Keratinocyte (primary cell): ENCODE measurements at regions not wholly inside any gene's neighbourhood (a gene's known extent, or its start where the extent isn't known, plus 50 kb on each side); places are given as distances from the start of the nearest gene placed in this dataset.

Experiments used
- DNase-seq: peaks from one replicate; pipeline ENCODE4 v3.0.0-alpha.2; 2011; ENCODE audit warnings: low read depth, missing footprints, low spot score
- FAIRE-seq: peaks from 2 replicates; lab custom pipeline; 2011; peaks lifted over from hg19 to GRCh38; lab: Jason Lieb, UNC
- H2AFZ ChIP-seq: 2 replicates; pipeline ENCODE4 v1.6.0; 2012; ENCODE audit warnings: low read length, control low read depth, inconsistent platforms; ENCODE audit not compliant: control insufficient read depth
- H3K27ac ChIP-seq: 2 replicates; pipeline ENCODE4 v1.5.1; 2011; ENCODE audit warnings: low read length; ENCODE audit not compliant: control insufficient read depth, insufficient read depth
- H3K27me3 ChIP-seq: 3 replicates; pipeline ENCODE4 v1.6.0; 2011; ENCODE audit warnings: low read length; ENCODE audit not compliant: control insufficient read depth, insufficient read depth; ENCODE audit errors: extremely low read depth
- H3K36me3 ChIP-seq, 2 experiments: 2 replicates in 1 of 2; 3 replicates in 1 of 2; pipeline ENCODE4 v1.5.1; 2011; ENCODE audit warnings: low read length in 2 of 2, mild to moderate bottlenecking in 1 of 2; ENCODE audit not compliant: control insufficient read depth in 2 of 2, insufficient read depth in 2 of 2; ENCODE audit errors: extremely low read depth in 1 of 2
- H3K4me1 ChIP-seq: 3 replicates; pipeline ENCODE4 v1.5.1; 2011; ENCODE audit warnings: low read length; ENCODE audit not compliant: control insufficient read depth, insufficient read depth; ENCODE audit errors: extremely low read depth
- H3K4me2 ChIP-seq: 3 replicates; pipeline ENCODE4 v1.6.0; 2011; ENCODE audit warnings: low read depth, low read length; ENCODE audit not compliant: control insufficient read depth, insufficient read depth; ENCODE audit errors: extremely low read depth
- H3K4me3 ChIP-seq, 3 experiments: fragments of 200-600 bp in 1 of 3; sonication (generic) in 1 of 3; 2 replicates in 2 of 3; 3 replicates in 1 of 3; pipeline ENCODE4 v1.5.1; 2011 to 2016; ENCODE audit warnings: low read length in 3 of 3, mild to moderate bottlenecking in 3 of 3, control low read depth in 2 of 3, inconsistent platforms in 1 of 3, low read depth in 1 of 3, mixed read lengths in 1 of 3, mixed run types in 1 of 3, moderate library complexity in 1 of 3; ENCODE audit not compliant: control insufficient read depth in 2 of 3, insufficient read depth in 2 of 3; ENCODE audit errors: extremely low read depth in 1 of 3
- H3K79me2 ChIP-seq: 2 replicates; pipeline ENCODE4 v1.6.0; 2012; ENCODE audit warnings: low read length; ENCODE audit not compliant: control insufficient read depth, insufficient read depth
- H3K9ac ChIP-seq: 3 replicates; pipeline ENCODE4 v1.6.0; 2011; ENCODE audit warnings: low read length; ENCODE audit not compliant: control insufficient read depth, insufficient read depth; ENCODE audit errors: extremely low read depth
- H3K9me1 ChIP-seq: 3 replicates; pipeline ENCODE4 v1.6.0; 2011; ENCODE audit warnings: low read length; ENCODE audit not compliant: control insufficient read depth, insufficient read depth; ENCODE audit errors: extremely low read depth
- H3K9me3 ChIP-seq: 2 replicates; pipeline ENCODE4 v1.5.1; 2012; ENCODE audit warnings: low read depth, low read length; ENCODE audit not compliant: control insufficient read depth
- H4K20me1 ChIP-seq: 3 replicates; pipeline ENCODE4 v1.6.0; 2011; ENCODE audit warnings: low read length; ENCODE audit not compliant: control insufficient read depth, insufficient read depth; ENCODE audit errors: extremely low read depth
- EZH2 ChIP-seq: IDR thresholded peaks from one replicate; pipeline ENCODE4 v1.6.1; 2012; ENCODE audit warnings: inconsistent platforms, mild to moderate bottlenecking, low read length, moderate library complexity
- dilution Hi-C: fragments of 300-500 bp; cut with MboI; formaldehyde crosslinking; loops from one replicate; pipeline ENCODE4 v1.7.0; 2020; ENCODE audit warnings: low sequenced_read_pairs; ENCODE audit not compliant: extremely low pct_ligation_motif_present
- TF ChIP-seq, protein P1 (sequence below), 3 experiments: IDR thresholded peaks in 1 of 3; conservative IDR thresholded peaks in 1 of 3; optimal IDR thresholded peaks in 1 of 3; 2 replicates in 2 of 3; 3 replicates in 1 of 3; pipeline versions ENCODE3 to v1.5.1; 2011; ENCODE audit warnings: low read length in 3 of 3, mild to moderate bottlenecking in 3 of 3, moderate library complexity in 2 of 3, control low read depth in 1 of 3, inconsistent platforms in 1 of 3; ENCODE audit not compliant: insufficient read depth in 2 of 3; ENCODE audit errors: extremely low read depth in 1 of 3

DNA sequence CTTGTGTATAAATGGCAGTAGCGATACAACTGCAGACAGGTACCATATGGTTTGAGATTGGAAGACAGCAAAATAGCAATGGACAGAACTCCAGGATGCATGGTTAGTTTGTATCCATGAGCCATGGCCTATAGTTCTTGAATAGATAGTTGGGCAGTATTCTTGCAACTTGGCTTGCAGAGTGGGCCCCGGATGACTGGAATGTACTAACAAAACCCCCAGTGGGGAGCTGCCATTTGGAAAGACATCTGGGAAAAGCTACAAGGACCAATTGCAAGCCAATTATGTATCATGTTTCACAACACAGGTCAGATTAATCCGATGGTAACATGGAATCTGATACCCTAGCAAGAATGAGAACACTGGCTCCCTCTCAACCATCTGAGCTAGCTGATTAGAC, 279.6 kb downstream of the RERGL start:
- Histone ChIP-seq H3K27ac (no peak overlapping the region), H3K4me2 (no peak overlapping the region), H3K27me3 (no peaks in the 10 kb centered on the region), H2AFZ (no peak overlapping the region), H3K4me1 (no peaks in the 10 kb centered on the region), H3K79me2 (no peaks in the 10 kb centered on the region), H3K9me3 (peaks cover 2% of the 10 kb centered on the region), H4K20me1 (no peaks in the 10 kb centered on the region), H3K9ac (no peak overlapping the region), H3K9me1 (no peaks in the 10 kb centered on the region), H3K36me3 (no peaks in the 10 kb centered on the region), H3K4me3 (no peak overlapping the region)
- TF ChIP-seq EZH2 = no peak
- TF ChIP-seq, protein P1, sequence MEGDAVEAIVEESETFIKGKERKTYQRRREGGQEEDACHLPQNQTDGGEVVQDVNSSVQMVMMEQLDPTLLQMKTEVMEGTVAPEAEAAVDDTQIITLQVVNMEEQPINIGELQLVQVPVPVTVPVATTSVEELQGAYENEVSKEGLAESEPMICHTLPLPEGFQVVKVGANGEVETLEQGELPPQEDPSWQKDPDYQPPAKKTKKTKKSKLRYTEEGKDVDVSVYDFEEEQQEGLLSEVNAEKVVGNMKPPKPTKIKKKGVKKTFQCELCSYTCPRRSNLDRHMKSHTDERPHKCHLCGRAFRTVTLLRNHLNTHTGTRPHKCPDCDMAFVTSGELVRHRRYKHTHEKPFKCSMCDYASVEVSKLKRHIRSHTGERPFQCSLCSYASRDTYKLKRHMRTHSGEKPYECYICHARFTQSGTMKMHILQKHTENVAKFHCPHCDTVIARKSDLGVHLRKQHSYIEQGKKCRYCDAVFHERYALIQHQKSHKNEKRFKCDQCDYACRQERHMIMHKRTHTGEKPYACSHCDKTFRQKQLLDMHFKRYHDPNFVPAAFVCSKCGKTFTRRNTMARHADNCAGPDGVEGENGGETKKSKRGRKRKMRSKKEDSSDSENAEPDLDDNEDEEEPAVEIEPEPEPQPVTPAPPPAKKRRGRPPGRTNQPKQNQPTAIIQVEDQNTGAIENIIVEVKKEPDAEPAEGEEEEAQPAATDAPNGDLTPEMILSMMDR (optimal IDR thresholded peaks at IDR 0.05 in 1 of 3, IDR thresholded peaks at IDR 0.05 in 1 of 3, conservative IDR thresholded peaks at IDR 0.05 in 1 of 3; ENCODE audit: extremely low read depth in 1 of 3, insufficient read depth in 2 of 3, low read length in 3 of 3) = no peak
- DNase-seq = no peak
- FAIRE-seq = no peak
- dilution Hi-C loops = no loop called here

DNA sequence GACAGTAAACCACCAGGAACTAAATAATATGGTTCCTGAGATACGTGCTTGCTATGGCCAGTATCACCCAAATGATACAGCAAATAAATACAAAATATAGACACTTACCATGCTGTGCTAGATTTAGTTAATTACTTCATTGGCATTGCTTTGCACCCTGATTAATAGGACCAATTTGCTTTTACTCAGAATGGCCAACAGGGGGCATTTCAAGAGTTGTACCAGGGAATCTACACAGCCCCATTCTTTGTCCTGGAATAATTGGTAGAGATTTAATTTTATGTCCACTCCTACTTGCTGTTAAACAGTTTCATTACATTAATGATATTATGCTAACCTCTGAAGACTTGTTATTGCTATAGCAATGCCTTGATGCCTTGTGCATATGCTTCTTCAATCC, 280.8 kb downstream of the RERGL start:
- Histone ChIP-seq H3K9me3 (peaks cover 2% of the 10 kb centered on the region), H3K27me3 (no peaks in the 10 kb centered on the region), H3K36me3 (no peaks in the 10 kb centered on the region), H3K27ac (no peak overlapping the region), H2AFZ (no peak overlapping the region), H3K4me1 (no peaks in the 10 kb centered on the region), H3K9ac (no peak overlapping the region), H3K4me3 (no peak overlapping the region), H3K79me2 (no peaks in the 10 kb centered on the region), H3K4me2 (no peak overlapping the region), H3K9me1 (no peaks in the 10 kb centered on the region), H4K20me1 (no peaks in the 10 kb centered on the region)
- dilution Hi-C loops = no loop called here
- FAIRE-seq (no peak), DNase-seq (no peak)
- TF ChIP-seq EZH2 = no peak
- TF ChIP-seq, protein P1 (optimal IDR thresholded peaks at IDR 0.05 in 1 of 3, IDR thresholded peaks at IDR 0.05 in 1 of 3, conservative IDR thresholded peaks at IDR 0.05 in 1 of 3; ENCODE audit: extremely low read depth in 1 of 3, insufficient read depth in 2 of 3, low read length in 3 of 3) = no peak
